Endothelial cell of umbilical vein (primary cell): ENCODE measurements at regions not wholly inside any gene's neighbourhood (a gene's known extent, or its start where the extent isn't known, plus 50 kb on each side); places are given as distances from the start of the nearest gene placed in this dataset.

Experiments
- BruUV-seq: library from RNA; stranded (reverse); fragments of 400-500 nt; replicated peaks from 2 replicates; lab custom pipeline; 2021; lab: Mats Ljungman, UMichigan
- CTCF ChIA-PET: fragments of 300-600, 350-600 bp; sonication (Branson Sonifier 250); formaldehyde crosslinking; loops from one replicate; lab custom pipeline; 2021; ENCODE audit warnings: antibody characterized with exemption, inconsistent platforms; lab: Charles Lee
- POLR2A ChIA-PET: fragments of 300-600, 350-600 bp; sonication (Branson Sonifier 250); formaldehyde crosslinking; loops from one replicate; lab custom pipeline; 2021; ENCODE audit warnings: antibody characterized with exemption, inconsistent platforms; lab: Charles Lee
- DNase-seq: peaks from one replicate; pipeline ENCODE4 v3.0.0-alpha.2; 2011; ENCODE audit warnings: low read depth, low spot score
- FAIRE-seq: peaks from 2 replicates; lab custom pipeline; 2011; peaks lifted over from hg19 to GRCh38; lab: Jason Lieb, UNC
- H2AFZ ChIP-seq: 2 replicates; pipeline ENCODE4 v1.6.0; 2012; ENCODE audit warnings: low read depth, low read length, control low read depth, inconsistent platforms
- H3K27ac ChIP-seq: 2 replicates; pipeline ENCODE4 v1.5.1; 2011; ENCODE audit warnings: low read depth, mild to moderate bottlenecking, control low read depth, low read length, moderate library complexity; ENCODE audit not compliant: insufficient read depth
- H3K27me3 ChIP-seq, 2 experiments: 2 replicates each; pipeline versions ENCODE4 v1.6.0 to v1.6.1; 2011; ENCODE audit warnings: low read length in 2 of 2, mixed read lengths in 1 of 2; ENCODE audit not compliant: control insufficient read depth in 2 of 2, insufficient read depth in 2 of 2
- H3K36me3 ChIP-seq, 2 experiments: 2 replicates in 1 of 2; 3 replicates in 1 of 2; pipeline ENCODE4 v1.5.1; 2011; ENCODE audit warnings: low read length in 2 of 2, mild to moderate bottlenecking in 1 of 2, moderate library complexity in 1 of 2; ENCODE audit not compliant: control insufficient read depth in 2 of 2, insufficient read depth in 2 of 2; ENCODE audit errors: extremely low read depth in 1 of 2
- H3K4me1 ChIP-seq: 3 replicates; pipeline ENCODE4 v1.5.1; 2011; ENCODE audit warnings: mild to moderate bottlenecking, low read length; ENCODE audit not compliant: control insufficient read depth, insufficient read depth; ENCODE audit errors: extremely low read depth
- H3K4me2 ChIP-seq: 2 replicates; pipeline ENCODE4 v1.6.1; 2011; ENCODE audit warnings: low read length, control low read depth, mixed read lengths; ENCODE audit not compliant: insufficient read depth
- H3K4me3 ChIP-seq, 3 experiments: fragments of 200-600 bp in 1 of 3; sonication (generic), shearing (Covaris generic) in 1 of 3; replicated peaks in 1 of 3; 2 replicates each; pipeline ENCODE4 v1.5.1; 2011 to 2016; ENCODE audit warnings: control low read depth in 3 of 3, low read length in 3 of 3, mild to moderate bottlenecking in 2 of 3, inconsistent platforms in 1 of 3, low read depth in 1 of 3, moderate library complexity in 1 of 3; ENCODE audit not compliant: insufficient read depth in 1 of 3
- H3K79me2 ChIP-seq: 2 replicates; pipeline ENCODE4 v1.6.0; 2012; ENCODE audit warnings: low read length, inconsistent platforms; ENCODE audit not compliant: control insufficient read depth, insufficient read depth
- H3K9ac ChIP-seq: replicated peaks from 2 replicates; pipeline ENCODE3; 2011; ENCODE audit warnings: low read length, control low read depth; ENCODE audit not compliant: insufficient read depth; ENCODE audit errors: extremely low read depth
- H3K9me1 ChIP-seq: replicated peaks from 3 replicates; pipeline ENCODE4 v1.6.0; 2011; ENCODE audit warnings: mild to moderate bottlenecking, low read length; ENCODE audit not compliant: control insufficient read depth, insufficient read depth; ENCODE audit errors: extremely low read depth
- H3K9me3 ChIP-seq: replicated peaks from 2 replicates; pipeline ENCODE4 v1.5.1; 2012; ENCODE audit warnings: low read length, inconsistent platforms; ENCODE audit not compliant: control insufficient read depth, insufficient read depth
- H4K20me1 ChIP-seq: replicated peaks from 2 replicates; pipeline ENCODE3; 2011; ENCODE audit warnings: mild to moderate bottlenecking, low read length; ENCODE audit not compliant: control insufficient read depth, insufficient read depth; ENCODE audit errors: extremely low read depth
- EZH2 ChIP-seq: IDR thresholded peaks from 2 replicates; pipeline ENCODE4 v1.6.1; 2012; ENCODE audit warnings: borderline replicate concordance, low read depth, mild to moderate bottlenecking, moderate library complexity, low read length, inconsistent platforms; ENCODE audit not compliant: severe bottlenecking
- FOS ChIP-seq: IDR thresholded peaks from 2 replicates; pipeline ENCODE4 v1.6.1; 2011; ENCODE audit warnings: mild to moderate bottlenecking, low read length, moderate library complexity, borderline replicate concordance; ENCODE audit not compliant: insufficient read depth
- GATA2 ChIP-seq: IDR thresholded peaks from 2 replicates; pipeline ENCODE4 v1.7.0; 2011; ENCODE audit warnings: low read depth, mild to moderate bottlenecking, moderate library complexity, mixed read lengths, low read length; ENCODE audit not compliant: insufficient read length, insufficient read depth
- JUN ChIP-seq: IDR thresholded peaks from 2 replicates; pipeline ENCODE4 v1.6.1; 2011; ENCODE audit warnings: borderline replicate concordance, low read depth; ENCODE audit not compliant: insufficient read length, insufficient read depth
- MYC ChIP-seq: IDR thresholded peaks from one replicate; pipeline ENCODE4 v1.6.1; 2011; ENCODE audit warnings: mild to moderate bottlenecking, low read depth, low read length
- POLR2A ChIP-seq: IDR thresholded peaks from 2 replicates; pipeline ENCODE4 v1.6.1; 2012; ENCODE audit warnings: low read depth, mild to moderate bottlenecking, control low read depth, low read length
- POLR2AphosphoS5 ChIP-seq: IDR thresholded peaks from 2 replicates; pipeline ENCODE4 v1.6.1; 2012; ENCODE audit warnings: low read depth, mild to moderate bottlenecking, control low read depth, low read length, moderate library complexity; ENCODE audit not compliant: insufficient read depth
- dilution Hi-C: fragments of 300-500 bp; cut with MboI; formaldehyde crosslinking; loops from one replicate; pipeline ENCODE4 v1.15.0; 2019; ENCODE audit warnings: low sequenced_read_pairs; ENCODE audit not compliant: extremely low pct_ligation_motif_present
- intact Hi-C: fragments of 100-400 bp; cut with micrococcal nuclease; formaldehyde crosslinking; loops from one replicate; pipeline ENCODE4 v1.10.0; 2022
- TF ChIP-seq, protein P1 (sequence below), 2 donors: IDR thresholded peaks; 1 replicate in 1 of 2; 2 replicates in 1 of 2; pipeline ENCODE4 v1.5.1; 2011; ENCODE audit warnings: low read length in 2 of 2, mild to moderate bottlenecking in 2 of 2, moderate library complexity in 2 of 2, control low read depth in 1 of 2, inconsistent platforms in 1 of 2, low read depth in 1 of 2; ENCODE audit not compliant: insufficient read depth in 1 of 2; ENCODE audit errors: extremely low read depth in 1 of 2
- TF ChIP-seq, protein P2 (sequence below): IDR thresholded peaks from 2 replicates; pipeline ENCODE4 v1.6.1; 2011; ENCODE audit not compliant: insufficient read depth, insufficient read length

- H3K9ac ChIP-seq, result no peak overlapping the region
- no TSS peak for BruUV-seq
- TF ChIP-seq GATA2 (no peak), MYC (no peak), POLR2AphosphoS5 (no peak), EZH2 (no peak), JUN (no peak), POLR2A (no peak), FOS (no peak)
- TF ChIP-seq, protein P1, sequence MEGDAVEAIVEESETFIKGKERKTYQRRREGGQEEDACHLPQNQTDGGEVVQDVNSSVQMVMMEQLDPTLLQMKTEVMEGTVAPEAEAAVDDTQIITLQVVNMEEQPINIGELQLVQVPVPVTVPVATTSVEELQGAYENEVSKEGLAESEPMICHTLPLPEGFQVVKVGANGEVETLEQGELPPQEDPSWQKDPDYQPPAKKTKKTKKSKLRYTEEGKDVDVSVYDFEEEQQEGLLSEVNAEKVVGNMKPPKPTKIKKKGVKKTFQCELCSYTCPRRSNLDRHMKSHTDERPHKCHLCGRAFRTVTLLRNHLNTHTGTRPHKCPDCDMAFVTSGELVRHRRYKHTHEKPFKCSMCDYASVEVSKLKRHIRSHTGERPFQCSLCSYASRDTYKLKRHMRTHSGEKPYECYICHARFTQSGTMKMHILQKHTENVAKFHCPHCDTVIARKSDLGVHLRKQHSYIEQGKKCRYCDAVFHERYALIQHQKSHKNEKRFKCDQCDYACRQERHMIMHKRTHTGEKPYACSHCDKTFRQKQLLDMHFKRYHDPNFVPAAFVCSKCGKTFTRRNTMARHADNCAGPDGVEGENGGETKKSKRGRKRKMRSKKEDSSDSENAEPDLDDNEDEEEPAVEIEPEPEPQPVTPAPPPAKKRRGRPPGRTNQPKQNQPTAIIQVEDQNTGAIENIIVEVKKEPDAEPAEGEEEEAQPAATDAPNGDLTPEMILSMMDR (IDR thresholded peaks at IDR 0.05; ENCODE audit: extremely low read depth in 1 of 2, insufficient read depth in 1 of 2, low read depth in 1 of 2, low read length in 2 of 2), result no peak
- TF ChIP-seq, protein P2, sequence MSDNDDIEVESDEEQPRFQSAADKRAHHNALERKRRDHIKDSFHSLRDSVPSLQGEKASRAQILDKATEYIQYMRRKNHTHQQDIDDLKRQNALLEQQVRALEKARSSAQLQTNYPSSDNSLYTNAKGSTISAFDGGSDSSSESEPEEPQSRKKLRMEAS, result no peak
- H3K27ac ChIP-seq, result no peak overlapping the region
- H4K20me1 ChIP-seq, result no peaks in the 10 kb centered on the region
- FAIRE-seq, result no peak
- no peak for DNase-seq
- H2AFZ ChIP-seq, result no peak overlapping the region
- peaks cover 3% of the 10 kb centered on the region for H3K9me3 ChIP-seq
- POLR2A ChIA-PET, result no interaction called here
- intact Hi-C loops, result no loop called here
- H3K4me3 ChIP-seq, result no peak overlapping the region
- H3K4me1 ChIP-seq, result peaks cover 14% of the 10 kb centered on the region
- CTCF ChIA-PET, result no interaction called here
- no peaks in the 10 kb centered on the region for H3K79me2 ChIP-seq
- no peaks in the 10 kb centered on the region for H3K27me3 ChIP-seq
- H3K9me1 ChIP-seq, result no peaks in the 10 kb centered on the region
- no peak overlapping the region for H3K4me2 ChIP-seq
- dilution Hi-C loops, result no loop called here
- no peaks in the 10 kb centered on the region for H3K36me3 ChIP-seq
Observed at GRCh38 chr5:128020012-128020411, 63.6 kb upstream of the SLC12A2 start.
